Retinal pigment epithelial cell (primary cell): ENCODE measurements at regions not wholly inside any gene's neighbourhood (a gene's known extent, or its start where the extent isn't known, plus 50 kb on each side); places are given as distances from the start of the nearest gene placed in this dataset.
"Not testable (repeated sequence)": the region's sequence is repeated elsewhere in the genome, so short reads cannot be mapped to it uniquely, and the experiment has no call there.

ENCODE experiments used
- DNase-seq: peaks from one replicate; pipeline ENCODE4 v3.0.0-alpha.2; 2010; ENCODE audit warnings: low read depth
- H3K4me3 ChIP-seq: 2 replicates; pipeline ENCODE4 v1.5.1; 2011; ENCODE audit warnings: mild to moderate bottlenecking, low read length, control low read depth, moderate library complexity
- TF ChIP-seq, protein P1 (sequence below): conservative IDR thresholded peaks from 2 replicates; pipeline ENCODE4 v1.5.1; 2011; ENCODE audit warnings: low read depth, low read length, control low read depth, inconsistent platforms

DNA sequence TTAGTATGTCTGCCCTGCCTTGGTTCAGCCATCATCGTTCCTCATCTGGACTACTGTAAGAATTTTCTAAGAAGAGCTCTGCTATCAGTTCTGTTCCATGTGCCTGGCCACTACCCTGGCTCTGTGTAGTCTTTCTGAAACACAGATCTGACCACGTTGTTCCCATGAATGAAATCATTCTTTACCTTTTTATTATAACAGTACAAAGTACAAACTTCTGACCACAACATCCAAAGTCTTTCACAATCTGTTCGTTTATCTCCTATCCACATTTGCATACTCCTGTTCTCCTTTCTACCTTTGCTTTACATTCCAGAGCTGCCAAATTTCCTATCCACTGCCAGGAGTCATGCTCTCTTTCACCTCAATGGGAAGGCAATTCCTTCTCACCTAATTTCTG is 284.6 kb upstream of the LRP1B start:
- DNase-seq, result no peak
- TF ChIP-seq, protein P1, sequence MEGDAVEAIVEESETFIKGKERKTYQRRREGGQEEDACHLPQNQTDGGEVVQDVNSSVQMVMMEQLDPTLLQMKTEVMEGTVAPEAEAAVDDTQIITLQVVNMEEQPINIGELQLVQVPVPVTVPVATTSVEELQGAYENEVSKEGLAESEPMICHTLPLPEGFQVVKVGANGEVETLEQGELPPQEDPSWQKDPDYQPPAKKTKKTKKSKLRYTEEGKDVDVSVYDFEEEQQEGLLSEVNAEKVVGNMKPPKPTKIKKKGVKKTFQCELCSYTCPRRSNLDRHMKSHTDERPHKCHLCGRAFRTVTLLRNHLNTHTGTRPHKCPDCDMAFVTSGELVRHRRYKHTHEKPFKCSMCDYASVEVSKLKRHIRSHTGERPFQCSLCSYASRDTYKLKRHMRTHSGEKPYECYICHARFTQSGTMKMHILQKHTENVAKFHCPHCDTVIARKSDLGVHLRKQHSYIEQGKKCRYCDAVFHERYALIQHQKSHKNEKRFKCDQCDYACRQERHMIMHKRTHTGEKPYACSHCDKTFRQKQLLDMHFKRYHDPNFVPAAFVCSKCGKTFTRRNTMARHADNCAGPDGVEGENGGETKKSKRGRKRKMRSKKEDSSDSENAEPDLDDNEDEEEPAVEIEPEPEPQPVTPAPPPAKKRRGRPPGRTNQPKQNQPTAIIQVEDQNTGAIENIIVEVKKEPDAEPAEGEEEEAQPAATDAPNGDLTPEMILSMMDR, result no peak
- no peak overlapping the region for H3K4me3 ChIP-seq

DNA sequence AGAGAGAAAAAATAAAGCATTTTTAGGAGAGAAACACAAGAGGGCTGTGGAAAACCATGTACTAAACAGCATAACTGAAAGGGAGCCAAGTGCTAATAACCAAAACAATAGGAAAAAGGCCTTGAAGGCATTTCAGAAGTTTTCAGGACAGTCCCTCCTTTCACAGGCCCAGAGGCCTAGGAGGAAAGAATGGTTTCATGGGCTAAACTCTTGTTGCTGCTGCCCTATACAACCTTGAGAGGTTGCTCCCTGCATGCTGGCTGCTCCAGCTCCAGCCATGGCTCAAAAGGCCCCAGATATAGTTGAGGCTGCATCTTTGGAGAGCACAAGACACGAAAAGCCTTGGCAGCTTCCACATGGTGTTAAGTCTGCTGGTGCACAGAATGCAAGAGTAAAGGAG is 267.4 kb upstream of the LRP1B start:
- H3K4me3 ChIP-seq, result no peak overlapping the region
- TF ChIP-seq, protein P1, result no peak
- no peak for DNase-seq

DNA sequence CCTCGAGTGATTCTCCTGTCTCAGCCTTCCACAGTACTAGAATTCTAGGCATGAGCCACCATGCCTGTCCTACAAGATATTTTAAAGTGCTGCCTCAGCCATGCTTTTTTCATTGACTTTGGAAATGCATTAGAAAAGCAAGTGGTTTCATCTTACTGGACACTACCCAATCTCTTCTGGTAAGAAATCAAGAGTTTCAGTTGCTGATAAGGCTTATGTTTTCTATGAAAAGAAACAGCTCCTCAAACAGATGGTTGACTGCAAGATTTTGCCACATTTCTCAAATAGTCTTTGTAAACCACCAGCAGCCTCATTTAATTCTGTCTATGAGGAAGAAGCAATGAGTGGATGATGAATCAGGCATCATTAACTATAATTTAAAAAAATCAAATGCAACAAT is 264.5 kb upstream of the LRP1B start:
- TF ChIP-seq, protein P1, result no peak
- no peak for DNase-seq
- no peak overlapping the region for H3K4me3 ChIP-seq

DNA sequence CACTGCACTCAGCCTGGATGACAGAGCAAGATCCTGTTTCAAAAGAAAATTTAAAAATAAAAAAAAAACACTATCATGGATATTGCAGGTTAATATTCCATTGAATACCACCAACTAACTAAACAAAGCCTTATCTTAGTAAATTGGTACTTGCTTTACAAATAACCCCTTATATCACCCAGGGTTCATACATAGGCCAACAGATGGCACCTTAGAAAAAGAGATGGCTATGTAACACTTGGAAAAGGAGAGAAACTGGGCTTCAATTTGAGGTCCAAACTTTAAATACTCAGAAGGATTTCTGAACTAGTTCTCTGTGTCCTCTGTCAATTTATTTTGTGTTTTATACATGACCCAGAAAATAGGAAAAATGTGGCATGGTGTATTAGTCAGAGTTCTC is 249.6 kb upstream of the LRP1B start:
- no peak overlapping the region for H3K4me3 ChIP-seq
- TF ChIP-seq, protein P1, result no peak
- no peak for DNase-seq

DNA sequence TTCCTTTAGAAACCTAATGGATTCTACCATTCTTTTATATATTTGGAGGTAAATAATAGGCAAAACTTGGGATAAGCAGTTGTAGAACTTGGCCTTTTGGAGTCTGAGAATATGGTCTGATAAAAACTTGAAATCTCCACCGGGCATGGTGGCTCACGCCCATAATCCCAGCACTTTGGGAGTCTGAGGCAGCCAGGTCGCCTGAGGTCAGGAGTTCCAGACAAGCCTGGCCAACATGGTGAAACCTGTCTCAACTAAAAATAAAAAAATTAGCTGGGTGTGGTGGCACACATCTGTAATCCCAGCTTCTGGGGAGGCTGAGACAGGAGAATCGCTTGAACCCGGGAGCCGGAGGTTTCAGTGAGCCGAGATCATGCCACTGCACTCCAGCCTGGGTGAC is 231.3 kb upstream of the LRP1B start:
- DNase-seq, H3K4me3 ChIP-seq: not testable (repeated sequence)

DNA sequence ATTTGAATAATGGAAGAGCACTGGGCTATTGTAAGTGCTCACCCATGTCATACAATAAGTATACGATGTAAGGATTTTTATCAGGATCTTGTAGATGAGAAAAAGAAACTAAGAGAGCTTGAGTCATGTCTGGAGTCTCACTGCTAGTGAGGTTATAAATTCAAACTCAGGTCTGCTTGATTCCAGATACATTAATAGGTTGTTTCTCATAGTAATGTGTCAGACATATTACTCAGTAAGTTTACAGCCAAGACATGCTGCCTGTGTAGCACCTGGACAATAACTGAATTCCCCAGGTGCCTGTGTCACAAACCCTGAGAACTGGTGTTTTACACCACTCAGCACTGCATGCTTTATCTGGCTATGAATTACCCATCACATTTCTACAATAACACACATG is 216.9 kb upstream of the LRP1B start:
- H3K4me3 ChIP-seq, result no peak overlapping the region
- no peak for DNase-seq
- TF ChIP-seq, protein P1, result no peak

DNA sequence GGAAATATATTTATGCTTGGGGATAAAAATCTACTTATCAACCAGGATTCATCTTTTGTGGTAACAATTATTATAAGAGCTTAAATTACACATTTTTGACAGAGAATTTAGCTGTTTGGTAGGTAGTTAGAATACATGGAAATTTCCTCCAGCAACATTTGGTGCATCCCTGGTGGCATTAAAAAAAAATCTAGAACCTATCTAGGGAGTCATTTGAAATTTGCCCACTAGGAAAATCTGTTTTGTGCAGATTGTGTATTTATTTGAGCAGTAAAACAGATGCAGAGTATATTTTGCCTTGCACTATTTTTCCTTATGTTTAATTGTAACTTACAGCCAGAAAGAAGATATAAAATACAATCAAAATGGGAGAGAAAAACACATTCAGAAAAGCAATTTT is 208.4 kb upstream of the LRP1B start:
- no peak overlapping the region for H3K4me3 ChIP-seq
- DNase-seq, result no peak
- TF ChIP-seq, protein P1, result no peak

DNA sequence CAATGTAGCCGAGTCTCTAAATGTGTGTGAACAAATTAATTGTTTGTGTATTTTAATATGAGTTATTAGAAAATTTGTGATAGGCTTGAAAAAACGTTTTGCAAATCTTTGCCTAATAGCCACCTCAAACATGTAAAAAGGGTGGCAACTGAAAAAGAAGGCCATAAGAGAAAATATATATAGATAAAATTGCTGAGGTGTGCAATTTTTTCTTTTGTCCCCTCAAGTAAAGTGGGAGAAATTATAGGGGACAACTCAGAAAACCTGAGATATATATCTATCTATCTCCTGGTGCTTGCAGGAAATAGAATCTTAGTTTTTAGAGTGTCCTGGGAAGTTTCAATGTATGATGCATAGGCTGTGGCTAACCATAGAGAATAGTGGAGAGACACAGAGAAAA is 201.4 kb upstream of the LRP1B start:
- DNase-seq, result no peak

More for the DNA sequence above, 201.4 kb upstream of the LRP1B start:
- H3K4me3 ChIP-seq, result no peak overlapping the region
- TF ChIP-seq, protein P1, result no peak
